NCI-H2029 treated with DMSO at 0.1 percent for 48 hours (cell line): ENCODE measurements at regions not wholly inside any gene's neighbourhood (a gene's known extent, or its start where the extent isn't known, plus 50 kb on each side); places are given as distances from the start of the nearest gene placed in this dataset.
"Not testable (repeated sequence)": the region's sequence is repeated elsewhere in the genome, so short reads cannot be mapped to it uniquely, and the experiment has no call there.

Experiments used
- DNase-seq: peaks from one replicate; lab custom pipeline; 2025; lab: John Stamatoyannopoulos, UW

- no peak for DNase-seq
Measured at GRCh38 chr6:22748681-22749080, 179.3 kb downstream of the HDGFL1 start.

- no peak for DNase-seq
Measured at GRCh38 chr6:22749696-22750095, 180.3 kb downstream of the HDGFL1 start.

- DNase-seq: no peak
Measured at GRCh38 chr6:22751223-22751622, 181.9 kb downstream of the HDGFL1 start.

GRCh38 chr6:22752522-22752921, 183.2 kb downstream of the HDGFL1 start:
- no peak for DNase-seq

- DNase-seq: no peak
Measured at GRCh38 chr6:22754061-22754460, 184.7 kb downstream of the HDGFL1 start.

GRCh38 chr6:22755605-22756004, 186.2 kb downstream of the HDGFL1 start:
- DNase-seq: no peak

GRCh38 chr6:22756365-22756764, 187.0 kb downstream of the HDGFL1 start:
- no peak for DNase-seq

GRCh38 chr6:22764496-22764895, 195.1 kb downstream of the HDGFL1 start:
- DNase-seq: no peak

- no peak for DNase-seq
Measured at GRCh38 chr6:22765015-22765414, 195.6 kb downstream of the HDGFL1 start.

GRCh38 chr6:22766979-22767378, 197.6 kb downstream of the HDGFL1 start:
- no peak for DNase-seq

- no peak for DNase-seq
Measured at GRCh38 chr6:22770054-22770453, 200.7 kb downstream of the HDGFL1 start.

GRCh38 chr6:22774129-22774528, 204.8 kb downstream of the HDGFL1 start:
- no peak for DNase-seq

- DNase-seq: not testable (repeated sequence)
Measured at GRCh38 chr6:22778438-22778837, 209.1 kb downstream of the HDGFL1 start.

GRCh38 chr6:22779062-22779461, 209.7 kb downstream of the HDGFL1 start:
- no peak for DNase-seq

GRCh38 chr6:22783931-22784330, 214.6 kb downstream of the HDGFL1 start:
- DNase-seq: no peak

GRCh38 chr6:22784601-22785410, 215.4 kb downstream of the HDGFL1 start:
- DNase-seq: no peak

GRCh38 chr6:22788038-22788437, 218.7 kb downstream of the HDGFL1 start:
- DNase-seq: no peak

GRCh38 chr6:22789315-22789714, 219.9 kb downstream of the HDGFL1 start:
- no peak for DNase-seq

- DNase-seq: no peak
Measured at GRCh38 chr6:22794844-22795243, 225.5 kb downstream of the HDGFL1 start.

GRCh38 chr6:22800451-22800850, 231.1 kb downstream of the HDGFL1 start:
- DNase-seq: no peak

- DNase-seq: no peak
Measured at GRCh38 chr6:22801831-22802230, 232.5 kb downstream of the HDGFL1 start.

GRCh38 chr6:22804620-22805261, 235.4 kb downstream of the HDGFL1 start:
- no peak for DNase-seq

- no peak for DNase-seq
Measured at GRCh38 chr6:22807261-22807660, 237.9 kb downstream of the HDGFL1 start.

GRCh38 chr6:22807818-22808217, 238.5 kb downstream of the HDGFL1 start:
- DNase-seq: no peak
